Colonic mucosa (tissue), 4 donors: ENCODE measurements at regions not wholly inside any gene's neighbourhood (a gene's known extent, or its start where the extent isn't known, plus 50 kb on each side); places are given as distances from the start of the nearest gene placed in this dataset.

ENCODE experiments used
- DNase-seq: peaks from one replicate; pipeline ENCODE4 v3.0.0-alpha.2; 2020
- H3K27ac ChIP-seq: fragments of 200-600 bp; one replicate; pipeline ENCODE4 v1.8.0; 2021
- H3K27me3 ChIP-seq: fragments of 200-600 bp; one replicate; pipeline ENCODE4 v1.8.0; 2021
- H3K36me3 ChIP-seq: fragments of 200-600 bp; one replicate; pipeline ENCODE4 v1.8.0; 2021
- H3K4me1 ChIP-seq: fragments of 200-600 bp; one replicate; pipeline ENCODE4 v1.8.0; 2021; ENCODE audit warnings: mild to moderate bottlenecking
- H3K4me3 ChIP-seq: fragments of 200-600 bp; one replicate; pipeline ENCODE4 v1.8.0; 2021
- H3K9ac ChIP-seq, 2 donors: one replicate each; pipeline ENCODE4 v1.7.0; 2013; ENCODE audit warnings: control low read depth in 2 of 2, low read depth in 2 of 2, low read length in 2 of 2
- H3K9me3 ChIP-seq: fragments of 200-600 bp; one replicate; pipeline ENCODE4 v1.8.0; 2021
- intact Hi-C: fragments of 100-400 bp; cut with DNase I; formaldehyde crosslinking; loops from one replicate; pipeline ENCODE4 v1.14.1; 2022
- TF ChIP-seq, protein P1 (sequence below): fragments of 200-600 bp; IDR thresholded peaks from one replicate; pipeline ENCODE4 v1.8.0; 2022; ENCODE audit warnings: antibody characterized with exemption, mild to moderate bottlenecking
- donor health status: healthy.
- donor health status: DM: no; HTN: no; CAD: no.
- donor health status: DM: no; HTN: no; CAD: no.

DNA sequence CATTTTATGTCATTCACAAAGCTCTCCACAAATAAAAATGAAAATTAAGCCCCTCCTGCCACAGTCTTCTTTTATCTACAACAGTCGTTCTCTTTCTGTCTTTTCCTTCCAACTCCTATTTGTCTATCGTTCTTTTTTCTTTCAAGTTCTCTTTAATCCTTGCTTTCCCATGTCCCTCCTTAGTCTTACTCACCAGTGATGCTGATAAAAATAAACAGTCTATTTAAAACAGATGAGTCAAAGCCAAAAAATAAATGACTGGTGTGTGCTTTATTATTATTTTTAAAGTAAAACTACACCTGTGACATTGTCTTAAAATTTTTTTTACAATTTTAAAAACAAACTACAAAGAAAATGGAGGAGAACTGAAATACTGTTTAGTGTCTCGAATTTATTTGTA is 137.1 kb upstream of the TMEM161B start:
- no peak overlapping the region for H3K4me3 ChIP-seq
- no peak overlapping the region for H3K9ac ChIP-seq

DNA sequence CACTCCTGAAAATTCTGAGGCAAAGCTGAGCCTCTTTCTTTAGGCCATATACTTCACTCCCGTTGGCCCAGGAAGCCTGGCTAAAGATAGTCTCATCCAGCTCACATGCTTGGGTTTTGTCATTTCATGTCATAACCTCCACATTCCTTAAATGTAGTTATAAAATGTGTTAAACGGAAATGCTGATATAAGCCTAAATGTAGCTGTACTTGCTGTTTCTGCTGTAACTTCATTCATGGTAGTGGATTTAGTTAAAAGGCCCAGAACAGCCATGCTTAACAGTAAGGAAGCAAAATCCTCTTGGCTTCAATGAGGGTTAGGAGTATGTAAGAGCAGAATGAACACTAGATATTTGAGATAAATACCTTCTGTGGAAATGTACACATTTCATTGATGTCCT is 135.8 kb upstream of the TMEM161B start:
- no peak overlapping the region for H3K9ac ChIP-seq
- H3K27me3 ChIP-seq, result no peaks in the 10 kb centered on the region
- DNase-seq, result no peak
- intact Hi-C loops, result no loop called here
- H3K4me1 ChIP-seq, result no peaks in the 10 kb centered on the region
- no peaks in the 10 kb centered on the region for H3K9me3 ChIP-seq
- H3K4me3 ChIP-seq, result no peak overlapping the region
- no peaks in the 10 kb centered on the region for H3K36me3 ChIP-seq
- TF ChIP-seq, protein P1, sequence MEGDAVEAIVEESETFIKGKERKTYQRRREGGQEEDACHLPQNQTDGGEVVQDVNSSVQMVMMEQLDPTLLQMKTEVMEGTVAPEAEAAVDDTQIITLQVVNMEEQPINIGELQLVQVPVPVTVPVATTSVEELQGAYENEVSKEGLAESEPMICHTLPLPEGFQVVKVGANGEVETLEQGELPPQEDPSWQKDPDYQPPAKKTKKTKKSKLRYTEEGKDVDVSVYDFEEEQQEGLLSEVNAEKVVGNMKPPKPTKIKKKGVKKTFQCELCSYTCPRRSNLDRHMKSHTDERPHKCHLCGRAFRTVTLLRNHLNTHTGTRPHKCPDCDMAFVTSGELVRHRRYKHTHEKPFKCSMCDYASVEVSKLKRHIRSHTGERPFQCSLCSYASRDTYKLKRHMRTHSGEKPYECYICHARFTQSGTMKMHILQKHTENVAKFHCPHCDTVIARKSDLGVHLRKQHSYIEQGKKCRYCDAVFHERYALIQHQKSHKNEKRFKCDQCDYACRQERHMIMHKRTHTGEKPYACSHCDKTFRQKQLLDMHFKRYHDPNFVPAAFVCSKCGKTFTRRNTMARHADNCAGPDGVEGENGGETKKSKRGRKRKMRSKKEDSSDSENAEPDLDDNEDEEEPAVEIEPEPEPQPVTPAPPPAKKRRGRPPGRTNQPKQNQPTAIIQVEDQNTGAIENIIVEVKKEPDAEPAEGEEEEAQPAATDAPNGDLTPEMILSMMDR, result no peak
- H3K27ac ChIP-seq, result no peak overlapping the region

More for the DNA sequence above, 137.1 kb upstream of the TMEM161B start:
- Histone ChIP-seq H3K4me1 (no peaks in the 10 kb centered on the region), H3K27ac (no peak overlapping the region), H3K9me3 (no peaks in the 10 kb centered on the region), H3K36me3 (no peaks in the 10 kb centered on the region), H3K27me3 (no peaks in the 10 kb centered on the region)
- TF ChIP-seq, protein P1, result no peak
- intact Hi-C loops, result no loop called here
- no peak for DNase-seq

DNA sequence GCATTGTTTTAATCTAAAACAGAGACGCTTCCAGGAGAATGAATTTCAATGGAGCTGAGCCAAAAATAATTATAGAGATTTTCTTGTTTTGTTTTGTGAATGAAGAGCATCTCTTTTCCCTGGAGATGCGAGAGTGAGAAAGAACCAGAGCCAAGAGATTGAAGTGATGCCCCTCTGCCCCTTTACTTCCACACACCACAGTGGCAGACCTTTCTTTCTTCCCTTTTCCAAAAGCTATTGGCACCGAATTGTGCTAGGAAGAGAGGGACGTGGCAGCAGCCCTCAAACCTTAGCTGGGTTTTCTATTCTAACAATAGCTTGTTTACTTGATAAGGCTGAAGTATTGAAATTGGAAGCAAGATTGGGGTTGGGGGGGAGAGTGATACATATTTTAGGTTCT is 133.0 kb upstream of the TMEM161B start:
- no peak for DNase-seq
- H3K27ac ChIP-seq, result no peak overlapping the region
- intact Hi-C loops, result no loop called here
- no peaks in the 10 kb centered on the region for H3K27me3 ChIP-seq
- no peaks in the 10 kb centered on the region for H3K36me3 ChIP-seq
- H3K4me1 ChIP-seq, result no peaks in the 10 kb centered on the region
- TF ChIP-seq, protein P1, result no peak
- no peaks in the 10 kb centered on the region for H3K9me3 ChIP-seq
- no peak overlapping the region for H3K9ac ChIP-seq
- no peak overlapping the region for H3K4me3 ChIP-seq

DNA sequence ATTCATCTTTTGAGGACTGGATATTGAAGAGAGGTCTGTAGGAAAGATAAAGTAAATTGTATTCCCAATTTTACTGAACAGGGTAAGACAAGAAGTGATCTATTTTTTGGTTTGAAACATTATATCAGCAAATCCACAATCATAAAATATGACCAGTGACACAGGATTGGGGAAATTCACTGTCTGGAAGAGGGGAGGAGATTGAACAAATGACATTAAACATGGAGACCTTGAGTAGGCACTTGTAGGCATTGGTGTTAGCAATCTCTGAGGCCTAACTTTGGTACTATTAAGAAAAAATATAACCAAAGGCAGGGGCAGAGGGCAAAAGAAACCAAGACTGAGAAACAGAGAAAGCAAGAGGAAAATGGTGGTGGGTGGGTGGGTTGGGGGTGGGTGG is 132.6 kb upstream of the TMEM161B start:
- no peak for DNase-seq
- Histone ChIP-seq H3K36me3 (no peaks in the 10 kb centered on the region), H3K27ac (no peak overlapping the region), H3K9me3 (no peaks in the 10 kb centered on the region), H3K9ac (no peak overlapping the region), H3K27me3 (no peaks in the 10 kb centered on the region), H3K4me1 (no peaks in the 10 kb centered on the region), H3K4me3 (no peak overlapping the region)
- TF ChIP-seq, protein P1, result no peak
- intact Hi-C loops, result no loop called here

DNA sequence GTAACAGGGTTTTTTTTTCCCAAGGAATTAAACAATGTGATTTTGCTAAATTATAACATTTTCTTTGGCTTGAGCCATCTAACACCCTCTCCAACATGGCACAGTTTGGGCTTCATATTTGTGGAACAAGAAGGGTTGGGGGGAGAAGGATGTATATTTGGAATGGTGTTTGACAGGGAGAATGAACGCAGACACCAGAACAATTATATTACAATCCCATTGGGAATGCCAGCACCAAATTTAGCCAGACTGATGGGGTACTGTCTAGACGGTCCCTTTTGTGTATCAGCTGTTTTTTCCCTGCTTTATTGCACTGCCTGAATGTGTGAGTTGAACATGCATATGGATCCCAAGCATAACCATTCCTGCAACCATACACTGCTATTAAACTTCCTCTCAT is 130.9 kb upstream of the TMEM161B start:
- H3K4me3 ChIP-seq, result no peak overlapping the region
- no peak overlapping the region for H3K27ac ChIP-seq
- H3K4me1 ChIP-seq, result no peaks in the 10 kb centered on the region
- no peaks in the 10 kb centered on the region for H3K27me3 ChIP-seq
- no peak overlapping the region for H3K9ac ChIP-seq
- TF ChIP-seq, protein P1, result no peak
- intact Hi-C loops, result no loop called here
- no peaks in the 10 kb centered on the region for H3K36me3 ChIP-seq
- no peak for DNase-seq
- no peaks in the 10 kb centered on the region for H3K9me3 ChIP-seq

DNA sequence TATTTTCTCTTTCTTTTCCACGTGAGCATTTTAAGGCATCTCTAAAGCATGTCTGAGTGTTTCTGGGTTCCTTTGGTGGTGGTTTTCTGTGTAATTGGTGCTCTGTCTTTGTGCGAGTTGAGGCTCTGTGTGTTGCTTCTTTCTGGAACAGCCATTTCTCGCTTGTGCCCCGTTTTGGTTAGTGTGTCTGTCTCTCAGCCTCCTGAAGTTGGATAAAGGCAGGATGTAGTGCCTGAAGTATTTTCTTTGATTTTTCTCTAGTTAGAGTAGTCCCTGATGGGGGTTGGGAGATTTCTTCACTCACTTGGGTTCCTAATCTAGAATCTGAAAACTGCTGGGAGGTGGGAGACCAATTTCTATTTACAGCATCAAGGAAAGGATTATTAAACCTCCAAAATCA is 129.7 kb upstream of the TMEM161B start:
- DNase-seq, result no peak
- Histone ChIP-seq H3K36me3 (no peaks in the 10 kb centered on the region), H3K27ac (no peak overlapping the region), H3K4me3 (no peak overlapping the region), H3K9me3 (no peaks in the 10 kb centered on the region), H3K9ac (no peak overlapping the region), H3K4me1 (no peaks in the 10 kb centered on the region), H3K27me3 (no peaks in the 10 kb centered on the region)
- intact Hi-C loops, result no loop called here
- TF ChIP-seq, protein P1, result no peak
